ENCODE measurements at regions not wholly inside any gene's neighbourhood (a gene's known extent, or its start where the extent isn't known, plus 50 kb on each side); places are given as distances from the start of the nearest gene placed in this dataset.

GRCh38 chr20:63100174-63100925 is 93.6 kb upstream of the BHLHE23 start:
- no peak for DNase-seq (ENCODE audit: low spot score)

GRCh38 chr20:63099456-63100173 is 92.9 kb upstream of the BHLHE23 start:
- DNase-seq (ENCODE audit: low spot score) = no peak

- no peak for DNase-seq (ENCODE audit: low spot score)
These were observed 91.5 kb upstream of the BHLHE23 start for GRCh38 chr20:63098195-63098810.

GRCh38 chr20:63097336-63097831 is 90.6 kb upstream of the BHLHE23 start:
- no peak for DNase-seq (ENCODE audit: low spot score)

DNA sequence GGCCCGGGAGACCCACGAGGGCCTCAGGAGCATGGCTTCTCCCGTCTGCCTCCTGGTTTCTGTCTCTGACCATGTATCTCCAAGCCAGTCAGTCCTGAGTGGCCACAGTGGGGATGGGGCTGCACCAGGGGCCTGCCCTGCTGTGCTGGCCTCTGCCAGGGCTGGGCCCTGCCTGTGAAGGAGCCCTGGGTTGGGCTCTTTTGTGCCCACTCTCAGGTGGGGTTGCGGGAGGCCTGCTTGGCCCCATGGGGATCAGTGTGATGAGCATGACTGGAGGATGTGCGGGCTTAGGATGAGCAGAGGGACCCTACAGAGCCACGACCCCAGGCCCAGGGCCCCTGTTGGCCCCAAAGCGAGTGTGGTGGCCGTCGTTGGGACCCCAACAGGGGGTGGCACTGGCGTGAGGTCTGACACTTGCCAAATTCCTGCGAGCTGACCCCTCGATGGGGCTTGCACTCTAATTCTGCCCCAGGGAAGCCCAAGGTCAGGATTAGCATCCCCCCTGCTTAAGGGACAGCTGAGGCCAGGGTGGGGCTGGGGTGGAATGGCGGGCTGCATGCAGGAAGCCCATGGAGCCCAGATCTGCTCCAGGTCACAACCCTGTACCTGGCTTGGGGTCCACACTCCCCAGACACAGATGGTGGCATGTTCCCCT is 90.0 kb upstream of the BHLHE23 start:
- DNase-seq (ENCODE audit: low spot score) = no peak

GRCh38 chr20:63095718-63096654 is 89.2 kb upstream of the BHLHE23 start:
- DNase-seq (ENCODE audit: low spot score) = no peak

GRCh38 chr20:63094767-63095499 is 88.2 kb upstream of the BHLHE23 start:
- no peak for DNase-seq (ENCODE audit: low spot score)

DNA sequence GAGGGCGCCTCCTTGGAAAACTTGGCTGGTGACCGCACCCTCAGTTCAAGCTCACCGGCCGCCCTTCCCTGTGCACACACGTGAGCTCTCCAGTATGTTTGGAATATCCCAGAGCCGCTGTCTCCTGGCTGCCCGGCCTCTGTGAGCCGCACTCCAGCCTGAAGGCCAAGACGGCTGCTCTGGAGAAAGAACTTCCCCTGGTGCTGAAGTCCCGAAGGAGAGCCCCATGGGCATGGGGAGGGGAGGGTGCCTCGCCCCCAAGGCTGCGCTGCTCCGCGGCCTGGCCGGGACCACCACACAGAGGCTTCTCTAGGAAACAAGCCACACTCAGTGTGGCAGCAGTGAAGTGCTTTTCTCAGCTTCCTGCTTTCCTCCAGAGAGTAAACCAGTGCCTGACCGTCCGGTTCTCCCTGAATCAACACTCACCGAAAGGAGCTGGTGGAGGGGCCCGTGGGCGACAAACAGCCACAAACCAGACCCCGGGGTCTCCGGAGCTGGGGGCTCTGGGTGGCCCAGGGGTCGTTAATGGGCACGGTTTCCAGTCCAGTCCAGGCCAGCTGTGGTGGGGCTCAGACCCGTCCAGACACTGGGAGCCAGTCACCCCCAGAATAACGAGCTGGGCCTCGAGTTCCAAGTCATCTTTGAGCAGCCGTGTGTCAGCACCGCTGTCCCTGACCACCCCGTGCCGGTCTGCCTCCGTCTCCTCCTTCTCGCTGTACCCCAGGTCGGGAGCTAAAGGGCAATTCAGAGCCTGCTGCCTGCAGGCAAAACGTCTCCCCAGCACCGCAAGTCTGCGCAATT is 87.4 kb upstream of the BHLHE23 start:
- DNase-seq (ENCODE audit: low spot score) = no peak

DNA sequence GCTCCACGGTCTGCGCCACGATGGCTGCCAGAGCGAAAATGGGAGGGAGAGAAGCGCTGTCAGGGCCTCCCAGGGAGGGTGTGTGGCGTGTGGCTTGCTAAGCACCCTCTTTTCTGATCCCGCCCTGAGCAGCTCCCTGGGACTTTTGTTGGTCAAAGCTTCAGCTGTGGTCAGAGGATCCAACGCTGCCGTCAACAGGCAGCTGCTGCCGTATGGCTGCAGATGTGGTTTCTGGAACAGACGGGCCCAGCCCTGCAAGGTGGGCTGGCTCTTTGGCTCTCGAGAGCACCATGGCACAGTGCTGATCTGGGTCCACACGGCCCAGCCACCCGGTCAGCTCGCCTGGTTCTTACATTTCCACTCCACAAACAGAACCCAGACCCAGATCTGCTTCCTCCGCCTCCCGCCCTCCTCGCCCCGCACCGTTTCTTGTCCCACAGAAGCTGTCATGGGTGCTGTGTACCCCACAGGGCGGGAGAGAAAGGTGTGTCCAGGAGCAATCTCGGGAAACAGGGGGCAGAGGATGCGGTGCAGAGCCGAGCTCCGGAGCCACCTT is 86.0 kb upstream of the BHLHE23 start:
- no peak for DNase-seq (ENCODE audit: low spot score)

GRCh38 chr20:63091901-63092659 is 85.3 kb upstream of the BHLHE23 start:
- no peak for DNase-seq (ENCODE audit: low spot score)

GRCh38 chr20:63090682-63091571 is 84.2 kb upstream of the BHLHE23 start:
- DNase-seq (ENCODE audit: low spot score) = no peak

DNA sequence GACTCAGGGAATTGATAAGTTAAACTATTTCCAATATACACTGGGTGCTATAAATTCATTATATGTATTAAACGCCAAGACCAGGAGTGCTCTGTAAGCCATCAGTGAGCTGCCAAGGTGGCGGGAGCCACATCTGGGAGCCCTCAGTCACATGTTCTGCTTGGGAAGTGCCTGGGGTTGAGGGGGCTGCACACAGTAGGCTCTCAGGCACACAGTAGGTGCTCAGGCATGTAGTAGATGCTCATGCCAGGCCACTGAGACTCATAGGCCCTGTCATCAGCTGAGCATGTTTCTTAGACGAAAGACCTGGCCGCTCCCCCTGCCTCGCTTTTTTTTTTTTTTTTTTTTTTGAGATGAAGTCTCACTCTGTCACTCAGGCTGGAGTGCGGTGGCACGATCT is 83.3 kb upstream of the BHLHE23 start:
- DNase-seq (ENCODE audit: low spot score) = no peak

- DNase-seq (ENCODE audit: low spot score) = no peak
These were observed 82.5 kb upstream of the BHLHE23 start for GRCh38 chr20:63089051-63089907.

DNA sequence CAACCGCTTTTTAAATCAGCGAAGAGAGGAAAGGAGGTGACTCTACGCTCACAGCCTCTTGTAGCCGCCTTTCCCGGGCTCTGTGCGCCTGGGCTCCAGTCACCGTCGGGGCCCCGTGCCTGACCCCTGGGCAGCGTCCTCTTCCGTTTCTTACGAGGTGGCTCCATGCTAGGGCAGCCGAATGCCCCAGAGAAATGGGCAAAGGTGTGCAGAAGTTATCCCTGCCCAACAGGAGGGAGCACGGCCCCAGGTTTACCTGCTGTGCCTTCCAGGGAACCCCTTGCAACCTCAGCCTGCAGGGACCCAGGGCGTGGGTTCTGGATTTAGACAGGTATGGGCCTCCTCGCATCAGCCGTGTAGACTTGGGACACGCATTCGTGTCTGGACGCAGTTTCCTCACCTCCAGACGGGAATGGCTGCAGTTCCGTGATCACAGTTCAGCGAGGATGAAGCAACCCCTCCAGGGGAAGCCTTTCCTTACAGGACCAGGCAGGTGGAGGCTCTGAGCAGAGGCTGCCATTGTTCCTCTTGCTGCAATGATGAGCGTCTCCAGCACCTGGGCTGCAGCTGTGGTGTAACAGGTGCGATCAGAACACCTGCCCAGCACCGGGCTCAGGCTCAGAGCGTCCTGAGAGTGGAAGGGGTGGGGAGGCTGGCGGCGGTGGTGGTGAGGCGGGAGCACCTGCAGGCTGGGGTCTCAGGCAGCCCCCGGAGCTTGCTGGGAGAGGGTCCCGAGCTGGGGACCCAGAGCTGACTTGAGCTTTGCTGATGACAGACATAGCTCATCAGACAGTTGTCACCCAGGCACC is 81.3 kb upstream of the BHLHE23 start:
- no peak for DNase-seq (ENCODE audit: low spot score)

- DNase-seq (ENCODE audit: low spot score) = no peak
These were observed 80.6 kb upstream of the BHLHE23 start for GRCh38 chr20:63087236-63087871.

Measured in COLO829 (cell line).